Stimulated activated naive CD8-positive, alpha-beta T cell treated with anti-CD3 and anti-CD28 coated beads, Interleukin-15, Interleukin-2, amounts not matched to agents 100 U/mL and 50 U/mL, for 24 hours (primary cell): ENCODE measurements at regions not wholly inside any gene's neighbourhood (a gene's known extent, or its start where the extent isn't known, plus 50 kb on each side); places are given as distances from the start of the nearest gene placed in this dataset.
"Not testable (repeated sequence)": the region's sequence is repeated elsewhere in the genome, so short reads cannot be mapped to it uniquely, and the experiment has no call there.

Source experiments
- ATAC-seq: fragments of 150-1000 bp; cut with Tn5 transposase; one replicate; pipeline ENCODE4 v1.10.0; 2021
- DNase-seq: peaks from one replicate; pipeline ENCODE4 v3.0.0; 2021

- no peak for ATAC-seq
These were observed 50.9 kb upstream of the OSTN start for GRCh38 chr3:191148131-191148530.

DNA sequence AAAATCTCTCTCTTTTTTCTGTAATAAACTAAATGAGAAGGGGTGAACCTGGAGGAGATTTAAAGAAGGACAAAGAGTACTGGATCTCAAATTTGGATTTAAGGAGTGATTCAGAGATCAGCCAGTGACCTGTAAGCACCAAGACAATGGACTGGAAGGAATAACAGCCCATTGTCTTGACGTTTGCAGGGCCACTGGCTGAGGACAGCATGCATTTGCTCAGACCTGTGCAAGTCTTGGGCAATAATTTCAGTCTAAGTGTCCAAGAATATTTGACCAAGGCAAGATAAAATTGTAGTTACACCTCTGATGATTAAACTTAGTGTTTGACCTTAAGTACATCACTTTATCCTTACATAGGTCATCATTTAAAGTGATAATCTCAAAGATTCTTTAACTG lies 55.8 kb upstream of the OSTN start:
- DNase-seq: no peak

More at GRCh38 chr3:191148131-191148530, 50.9 kb upstream of the OSTN start:
- no peak for DNase-seq

DNA sequence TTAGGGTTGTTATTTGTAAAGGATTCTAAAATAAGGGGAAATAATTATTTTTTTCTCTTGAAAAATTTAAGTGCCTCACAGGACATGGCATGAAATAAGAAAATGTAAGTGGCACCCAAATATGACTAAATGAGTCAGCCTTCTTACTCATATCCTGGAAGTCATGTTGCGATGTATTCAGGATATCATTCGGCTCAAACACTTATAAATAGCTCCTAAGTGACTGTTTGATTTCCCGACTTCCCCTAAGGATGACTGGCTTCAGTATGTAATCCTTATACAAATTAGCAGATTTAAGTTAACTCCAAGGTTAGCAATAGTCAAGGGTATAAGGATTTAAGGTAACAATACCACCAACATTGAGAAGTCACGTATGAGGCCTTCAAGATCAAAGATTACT lies 57.3 kb upstream of the OSTN start:
- ATAC-seq (no peak), DNase-seq (no peak)

More for the DNA sequence above, 55.8 kb upstream of the OSTN start:
- no peak for ATAC-seq

DNA sequence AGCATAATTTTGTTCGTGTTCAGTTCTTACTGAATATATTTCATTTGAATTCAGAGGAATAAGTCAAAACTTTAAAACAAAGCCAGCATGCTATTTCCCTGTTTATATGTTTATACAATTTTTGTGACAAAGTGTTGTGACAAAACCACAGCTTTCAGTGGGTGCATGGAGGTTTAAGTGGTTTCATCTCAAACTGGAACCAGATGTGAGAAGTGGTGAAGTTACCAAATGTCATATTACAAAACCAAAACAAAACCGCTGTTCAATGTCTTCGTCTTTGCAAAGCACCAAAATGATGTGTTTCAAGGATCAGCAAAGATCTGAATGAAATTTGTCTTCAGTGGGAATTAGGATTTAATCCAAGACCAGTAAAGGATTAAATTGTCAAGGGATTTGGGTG lies 59.3 kb upstream of the OSTN start:
- DNase-seq (no peak), ATAC-seq (no peak)

GRCh38 chr3:191138937-191139336 lies 60.1 kb upstream of the OSTN start:
- ATAC-seq: no peak
- no peak for DNase-seq

DNA sequence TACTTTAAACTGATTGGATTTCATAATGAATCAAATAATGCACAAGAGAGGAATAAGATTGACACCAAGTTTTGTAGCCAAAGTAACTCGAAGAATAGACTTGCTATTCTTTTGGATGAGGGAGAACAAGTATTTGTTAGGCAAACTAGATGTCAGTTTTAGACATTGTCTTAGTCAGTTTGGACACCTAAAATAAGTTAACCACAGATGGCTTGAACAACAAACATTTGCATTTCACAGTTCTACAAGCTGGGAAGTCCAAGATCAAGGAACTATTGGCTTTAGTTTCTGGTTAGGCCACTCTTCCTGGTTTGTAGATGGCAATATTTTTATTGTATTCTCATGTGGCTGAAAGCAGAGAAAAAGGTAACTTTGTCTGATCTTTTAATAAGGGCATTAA lies 61.3 kb upstream of the OSTN start:
- ATAC-seq (no peak), DNase-seq (no peak)

GRCh38 chr3:191136347-191136746 lies 62.7 kb upstream of the OSTN start:
- DNase-seq (no peak), ATAC-seq (no peak)

DNA sequence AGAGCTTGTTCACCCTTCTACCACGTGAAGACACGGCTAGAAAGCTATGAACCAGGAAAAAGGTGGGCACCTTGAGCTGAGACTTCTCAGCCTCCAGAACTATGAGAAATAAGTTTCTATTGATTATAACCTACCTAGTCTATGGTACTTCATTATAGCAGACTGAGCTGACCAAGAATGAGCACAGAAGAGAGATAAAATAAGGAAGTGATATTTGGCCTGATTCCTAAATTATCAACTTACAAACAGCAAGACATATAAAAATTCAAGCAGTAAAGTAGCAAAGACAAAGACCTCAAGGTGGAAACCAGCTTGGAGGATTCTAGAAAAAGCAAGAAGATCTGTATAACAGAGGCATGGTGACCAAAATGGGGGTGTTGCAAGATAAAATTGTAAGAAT lies 63.9 kb upstream of the OSTN start:
- no peak for ATAC-seq

DNA sequence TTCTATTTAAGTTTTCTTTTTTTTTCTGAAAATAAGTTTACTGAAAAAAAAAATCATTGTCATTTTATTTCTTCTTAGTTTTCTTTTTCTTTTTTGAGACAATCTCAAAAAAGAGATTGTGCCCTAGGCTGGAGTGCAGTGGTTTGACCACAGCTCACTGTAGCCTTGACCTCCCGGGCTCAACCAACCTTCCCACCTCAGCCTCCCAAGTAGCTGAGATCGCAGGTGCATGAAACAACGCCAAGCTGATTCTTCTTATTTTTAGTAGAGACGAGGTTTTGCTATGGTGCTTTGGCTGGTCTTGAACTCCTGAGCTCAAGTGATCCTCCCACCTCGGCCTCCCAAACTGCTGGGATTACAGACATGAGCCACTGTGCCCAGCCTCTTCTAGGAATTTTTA lies 65.7 kb upstream of the OSTN start:
- no peak for DNase-seq
- ATAC-seq: no peak

More for the DNA sequence above, 63.9 kb upstream of the OSTN start:
- DNase-seq: no peak

DNA sequence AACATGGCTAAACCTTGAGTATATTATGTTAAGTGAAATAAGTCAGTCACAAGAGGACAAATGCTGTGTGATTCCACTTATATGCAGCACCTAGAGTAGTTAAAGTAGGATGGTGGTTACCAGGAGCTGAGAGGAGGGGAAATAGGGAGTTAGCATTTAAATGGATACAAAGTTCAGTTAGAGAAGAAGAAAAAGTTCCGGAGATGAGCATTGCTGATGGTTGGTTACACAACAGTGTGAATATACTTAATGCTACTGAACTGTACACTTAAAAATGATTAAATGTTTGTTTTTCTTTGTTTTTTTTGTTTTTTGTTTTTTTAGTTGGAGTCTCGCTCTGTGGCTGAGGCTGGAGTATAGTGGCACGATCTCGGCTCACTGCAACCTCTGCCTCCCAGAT lies 67.7 kb upstream of the OSTN start:
- DNase-seq: no peak
- ATAC-seq: no peak

GRCh38 chr3:191124891-191125290 lies 74.2 kb upstream of the OSTN start:
- not testable (repeated sequence) for ATAC-seq, DNase-seq

DNA sequence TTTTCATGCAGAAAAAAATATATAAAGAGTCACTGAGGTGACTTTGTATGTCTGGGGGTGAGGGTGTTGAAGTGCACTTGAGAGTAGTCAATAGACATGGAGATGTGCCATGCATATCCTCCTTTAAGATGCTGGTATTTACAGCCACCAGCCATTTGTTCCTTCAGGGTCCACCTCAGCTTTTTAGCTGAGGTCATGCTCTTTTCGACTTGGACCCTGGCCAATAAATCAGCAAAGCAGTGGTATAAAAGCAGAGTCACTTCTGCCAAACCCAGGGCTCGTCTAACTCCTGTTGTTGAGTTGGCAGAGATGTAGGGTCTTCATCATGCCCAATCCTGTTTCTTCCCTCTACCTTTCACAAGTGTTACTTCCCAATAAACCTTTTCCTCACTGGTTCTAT lies 75.1 kb upstream of the OSTN start:
- DNase-seq: no peak
- no peak for ATAC-seq

DNA sequence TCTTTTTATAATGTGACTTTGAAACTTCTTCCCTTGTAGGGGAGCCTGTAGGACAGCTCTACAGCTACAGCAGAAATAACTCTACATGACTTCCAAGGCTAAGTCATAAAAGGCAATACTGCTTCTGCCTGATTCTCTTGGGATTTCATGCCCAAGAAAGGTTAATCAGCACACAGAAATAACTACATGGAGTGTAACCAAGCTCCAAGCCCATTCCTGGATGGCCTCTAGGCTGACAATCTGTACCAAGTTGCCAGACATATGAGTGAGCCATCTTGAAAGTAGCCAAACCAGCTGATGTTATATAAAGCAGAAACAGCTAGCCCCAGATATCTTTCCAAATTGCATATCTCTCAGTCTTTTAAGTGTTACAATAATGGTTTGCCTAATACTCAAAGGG lies 75.8 kb upstream of the OSTN start:
- ATAC-seq (no peak), DNase-seq (no peak)

- ATAC-seq: no peak
- DNase-seq: no peak
These were observed 78.4 kb upstream of the OSTN start for GRCh38 chr3:191120447-191121298.

DNA sequence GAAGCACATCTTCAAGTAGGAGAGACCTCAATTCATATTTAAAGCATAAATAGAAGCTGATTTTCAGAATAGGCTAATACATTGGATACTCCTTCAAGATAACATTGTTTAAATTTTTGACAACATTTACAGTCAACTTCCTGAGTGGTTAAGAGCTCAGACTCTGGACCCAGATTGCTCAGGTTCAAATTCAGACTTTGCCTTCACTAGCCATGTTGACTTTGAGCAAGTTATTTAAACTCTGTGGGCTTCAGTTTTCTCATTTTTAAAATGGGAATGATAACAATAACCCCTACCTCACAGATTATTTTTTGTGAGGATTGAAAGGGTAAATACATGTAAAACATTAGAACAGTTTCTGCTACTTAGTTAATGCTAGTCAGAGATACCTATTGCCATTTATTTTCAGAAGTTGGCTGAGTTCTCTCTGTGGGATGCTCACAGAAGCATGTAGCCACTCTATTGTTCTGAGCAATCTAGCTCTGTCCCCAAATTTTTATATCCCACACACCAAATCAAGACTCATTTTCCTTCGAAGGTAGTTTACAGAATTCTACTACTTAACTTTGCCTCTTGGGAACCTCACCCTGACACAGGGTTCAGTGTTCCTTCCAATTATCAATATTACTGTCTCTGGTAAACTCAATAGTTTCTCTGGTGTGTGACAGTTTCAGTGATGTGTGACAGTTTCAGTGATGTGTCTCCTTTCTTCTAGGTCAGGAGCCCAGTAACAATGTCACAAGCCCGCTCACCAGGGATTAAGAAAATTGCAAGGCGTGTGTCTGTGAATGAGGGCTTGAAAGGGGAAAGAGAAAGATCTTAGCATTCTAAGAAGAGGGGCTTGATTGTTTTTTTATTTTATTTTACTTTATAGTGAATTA lies 79.4 kb upstream of the OSTN start:
- ATAC-seq (no peak), DNase-seq (no peak)

DNA sequence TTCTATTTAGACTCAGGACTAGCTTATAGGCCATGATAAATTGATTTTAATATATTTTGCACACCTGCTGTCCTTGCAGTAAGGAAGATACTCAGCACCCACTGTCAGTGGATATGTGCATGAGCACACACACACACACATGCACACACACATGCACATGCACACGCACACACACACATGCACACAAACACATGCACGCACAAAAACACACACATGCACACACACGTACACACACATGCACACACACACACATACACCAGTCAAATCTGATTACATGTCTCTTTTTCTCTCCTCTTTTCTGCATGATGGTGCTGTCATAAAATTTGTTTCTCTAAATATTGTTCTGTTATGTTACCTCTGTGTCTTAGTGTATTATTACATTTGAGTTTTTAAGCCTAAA lies 87.3 kb upstream of the OSTN start:
- ATAC-seq: no peak
- DNase-seq: no peak

DNA sequence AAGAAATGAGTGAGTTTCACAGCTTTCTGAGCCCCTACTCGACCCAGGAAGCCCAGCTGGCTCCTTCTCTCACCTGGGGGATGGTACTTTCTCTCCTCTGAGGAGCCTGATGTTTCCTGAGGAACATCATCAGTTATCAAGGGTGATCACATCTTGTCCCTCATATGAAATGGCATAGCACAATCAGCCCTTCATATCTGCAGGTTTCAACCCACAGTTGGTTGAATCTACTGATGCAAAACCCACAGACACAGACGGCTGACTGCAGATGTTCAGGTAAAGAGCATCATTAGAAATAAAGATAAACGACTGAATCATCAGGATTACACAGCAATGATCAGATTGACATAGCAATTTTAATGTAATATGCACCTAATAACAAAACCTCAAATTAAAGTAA lies 93.6 kb upstream of the OSTN start:
- ATAC-seq: no peak
- no peak for DNase-seq

DNA sequence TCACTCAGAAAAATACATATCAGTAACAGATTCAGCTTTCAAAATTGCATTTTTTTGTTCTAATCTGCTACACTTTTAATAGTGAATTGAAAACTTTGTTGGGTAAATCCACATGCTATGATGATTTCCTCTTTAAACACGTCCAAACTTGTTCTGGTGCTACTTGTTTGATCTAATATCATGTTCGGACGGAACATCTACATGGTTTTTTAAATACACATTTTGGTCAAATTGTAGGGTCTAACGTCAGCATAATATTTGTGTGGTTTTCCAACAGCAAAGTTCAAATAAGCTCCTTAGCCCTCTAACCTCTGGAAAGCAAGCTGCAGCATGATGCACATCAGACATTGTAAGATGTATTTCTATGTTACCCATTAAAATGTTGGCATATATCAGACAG lies 98.5 kb upstream of the OSTN start:
- DNase-seq (no peak), ATAC-seq (no peak)

- ATAC-seq: no peak
- DNase-seq: no peak
These were observed 104.8 kb upstream of the OSTN start for GRCh38 chr3:191094057-191094845.

DNA sequence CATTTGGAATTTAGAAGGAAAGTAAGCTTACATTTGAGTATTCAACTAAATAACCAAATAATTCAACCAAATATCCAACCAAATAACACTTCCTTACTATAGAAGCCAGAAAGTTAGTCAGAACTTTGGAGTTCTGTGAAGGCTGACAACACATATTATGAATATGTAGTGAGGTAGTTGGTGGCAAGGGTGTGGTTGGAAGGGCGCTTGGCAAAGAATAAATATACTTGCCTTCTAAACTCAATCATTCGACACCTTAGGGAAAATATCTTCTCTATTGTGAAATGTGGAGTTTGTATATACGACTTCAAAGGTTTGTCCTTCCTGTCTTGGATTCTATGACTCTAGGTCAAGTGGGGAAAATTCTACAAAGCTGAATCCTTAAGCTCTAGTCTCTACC lies 111.7 kb upstream of the OSTN start:
- DNase-seq (no peak), ATAC-seq (no peak)

GRCh38 chr3:191085091-191085490 lies 114.0 kb upstream of the OSTN start:
- DNase-seq (no peak), ATAC-seq (no peak)

DNA sequence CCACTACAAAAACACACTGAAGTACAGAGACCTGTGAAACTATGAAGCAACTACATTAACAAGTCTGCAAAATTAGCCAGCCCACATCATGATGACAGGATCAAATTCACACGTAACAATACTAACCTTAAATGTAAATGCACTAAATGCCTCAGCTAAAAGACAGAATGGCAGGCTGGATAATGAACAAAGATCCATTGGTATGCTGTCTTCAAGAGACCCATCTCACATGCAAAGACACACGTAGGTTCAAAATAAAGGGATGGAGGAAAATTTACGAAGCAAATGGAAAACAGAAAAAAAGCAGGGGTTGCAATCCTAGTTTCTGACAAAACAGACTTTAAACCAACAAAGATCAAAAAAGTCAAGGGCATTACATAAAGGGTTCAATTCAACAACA lies 120.1 kb upstream of the OSTN start:
- DNase-seq, ATAC-seq: not testable (repeated sequence)
